SU-DHL-6 (cell line): ENCODE measurements at regions not wholly inside any gene's neighbourhood (a gene's known extent, or its start where the extent isn't known, plus 50 kb on each side); places are given as distances from the start of the nearest gene placed in this dataset.

Experiments used
- EZH2phosphoT487 ChIP-seq: fragments of 200-600 bp; sonication (generic), shearing (Covaris generic); conservative IDR thresholded peaks from 2 replicates; pipeline ENCODE4 v1.6.1; 2018; ENCODE audit warnings: mild to moderate bottlenecking, antibody characterized with exemption, low read length, moderate library complexity, mixed read lengths
- TF ChIP-seq, protein P1 (sequence below): fragments of 200-600 bp; sonication (generic); IDR thresholded peaks from one replicate; pipeline ENCODE4 v1.5.1; 2017; ENCODE audit warnings: antibody characterized with exemption, mild to moderate bottlenecking, low read length, moderate library complexity; ENCODE audit not compliant: insufficient read depth, poor library complexity, severe bottlenecking

DNA sequence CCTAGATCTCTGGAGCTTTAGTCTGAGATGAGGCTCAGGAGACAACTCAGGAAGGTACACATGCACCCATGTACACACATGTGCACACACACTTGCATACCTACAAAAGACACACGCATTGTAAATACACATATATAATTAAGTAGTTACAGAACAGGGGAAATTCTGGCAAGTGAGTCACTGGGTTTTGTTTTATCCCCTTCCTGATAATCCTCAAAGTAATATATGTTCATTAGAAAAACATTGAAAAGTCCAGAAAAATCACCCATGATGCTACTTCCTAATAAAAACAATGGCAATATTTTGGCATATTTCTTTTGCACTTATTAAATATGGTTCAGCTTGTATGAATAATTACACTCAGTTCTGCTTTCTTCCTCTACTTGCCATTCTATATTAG is 115.3 kb upstream of the ECI2 start:
- TF ChIP-seq, protein P1, sequence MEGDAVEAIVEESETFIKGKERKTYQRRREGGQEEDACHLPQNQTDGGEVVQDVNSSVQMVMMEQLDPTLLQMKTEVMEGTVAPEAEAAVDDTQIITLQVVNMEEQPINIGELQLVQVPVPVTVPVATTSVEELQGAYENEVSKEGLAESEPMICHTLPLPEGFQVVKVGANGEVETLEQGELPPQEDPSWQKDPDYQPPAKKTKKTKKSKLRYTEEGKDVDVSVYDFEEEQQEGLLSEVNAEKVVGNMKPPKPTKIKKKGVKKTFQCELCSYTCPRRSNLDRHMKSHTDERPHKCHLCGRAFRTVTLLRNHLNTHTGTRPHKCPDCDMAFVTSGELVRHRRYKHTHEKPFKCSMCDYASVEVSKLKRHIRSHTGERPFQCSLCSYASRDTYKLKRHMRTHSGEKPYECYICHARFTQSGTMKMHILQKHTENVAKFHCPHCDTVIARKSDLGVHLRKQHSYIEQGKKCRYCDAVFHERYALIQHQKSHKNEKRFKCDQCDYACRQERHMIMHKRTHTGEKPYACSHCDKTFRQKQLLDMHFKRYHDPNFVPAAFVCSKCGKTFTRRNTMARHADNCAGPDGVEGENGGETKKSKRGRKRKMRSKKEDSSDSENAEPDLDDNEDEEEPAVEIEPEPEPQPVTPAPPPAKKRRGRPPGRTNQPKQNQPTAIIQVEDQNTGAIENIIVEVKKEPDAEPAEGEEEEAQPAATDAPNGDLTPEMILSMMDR, result no peak
- TF ChIP-seq EZH2phosphoT487, result no peak
